ENCODE measurements at regions not wholly inside any gene's neighbourhood (a gene's known extent, or its start where the extent isn't known, plus 50 kb on each side); places are given as distances from the start of the nearest gene placed in this dataset.

GRCh38 chr3:159146392-159146791, 344.5 kb downstream of the MFSD1 start:
- no peak for ATAC-seq
- no peak overlapping the region for H3K4me2 ChIP-seq (ENCODE audit: insufficient read depth, low read length)
- no TSS peak for BruUV-seq (replicated peaks)

More at GRCh38 chr3:159146392-159146791, 344.5 kb downstream of the MFSD1 start:
- no peaks in the 10 kb centered on the region for H3K79me2 ChIP-seq (ENCODE audit: control insufficient read depth, insufficient read depth, low read length)
- H3K4me3 ChIP-seq = no peak overlapping the region
- TF ChIP-seq ZNF766 (CRISPR knock-in tag; conservative IDR thresholded peaks at IDR 0.05) (no peak), CREBBP (IDR thresholded peaks at IDR 0.05; ENCODE audit: low read depth, low read length) (no peak), SREBF1 (IDR thresholded peaks at IDR 0.05; ENCODE audit: borderline replicate concordance, low read depth, low read length) (no peak), OTX1 (CRISPR knock-in tag; IDR thresholded peaks at IDR 0.05) (no peak), STAT5A (IDR thresholded peaks at IDR 0.05; ENCODE audit: borderline replicate concordance, low read length) (no peak), KHSRP (IDR thresholded peaks at IDR 0.05) (no peak), NR2C2 (CRISPR knock-in tag; IDR thresholded peaks at IDR 0.05) (no peak), NR2C2 (tag; IDR thresholded peaks at IDR 0.05) (no peak), ZNF655 (CRISPR knock-in tag; IDR thresholded peaks at IDR 0.05) (no peak), ZEB2 (IDR thresholded peaks at IDR 0.05) (no peak), ZNF77 (CRISPR knock-in tag; IDR thresholded peaks at IDR 0.05) (no peak), ZBTB34 (CRISPR knock-in tag; IDR thresholded peaks at IDR 0.05) (no peak), ESRRA (IDR thresholded peaks at IDR 0.05; ENCODE audit: borderline replicate concordance, low read depth) (no peak), MAX (CRISPR knock-in tag; IDR thresholded peaks at IDR 0.05) (no peak), CTBP1 (IDR thresholded peaks at IDR 0.05; ENCODE audit: borderline replicate concordance) (no peak), ATF1 (CRISPR knock-in tag; IDR thresholded peaks at IDR 0.05) (no peak), ATF1 (tag; IDR thresholded peaks at IDR 0.05) (no peak), ZNF232 (CRISPR knock-in tag; IDR thresholded peaks at IDR 0.05) (no peak)
- no peak for FAIRE-seq
- H3K36me3 ChIP-seq (ENCODE audit: control insufficient read depth, insufficient read depth, low read length) = no peaks in the 10 kb centered on the region
- no peaks in the 10 kb centered on the region for H3K4me1 ChIP-seq (replicated peaks in 1 of 2; ENCODE audit: control insufficient read depth in 2 of 2, insufficient read depth in 2 of 2, low read length in 2 of 2)
- no peaks in the 10 kb centered on the region for H3K9me1 ChIP-seq (ENCODE audit: control insufficient read depth, insufficient read depth, low read length)
- H3K9me3 ChIP-seq (replicated peaks; ENCODE audit: control insufficient read depth, insufficient read depth, low read depth, low read length) = no peaks in the 10 kb centered on the region
- WGBS (ENCODE audit: insufficient coverage, low coverage, missing lambda C conversion rate) = 0% methylated on average over 3 of the region's 3 CpGs
- H4K20me1 ChIP-seq (replicated peaks; ENCODE audit: control insufficient read depth, insufficient read depth, low read length) = no peaks in the 10 kb centered on the region
- H3K9ac ChIP-seq (ENCODE audit: insufficient read depth in 1 of 2, low read depth in 2 of 2, low read length in 2 of 2) = no peak overlapping the region
- H3K27me3 ChIP-seq (ENCODE audit: control insufficient read depth in 2 of 2, insufficient read depth in 2 of 2, low read length in 2 of 2) = no peaks in the 10 kb centered on the region
- in situ Hi-C loops (cut with MboI) = no loop called here
- H2AFZ ChIP-seq (ENCODE audit: low read depth, low read length) = no peak overlapping the region
- no peak for DNase-seq (ENCODE audit: extremely low read depth in 1 of 4, low spot score in 3 of 4)
- H3K27ac ChIP-seq (ENCODE audit: extremely low read depth, low read depth, low read length) = no peak overlapping the region
- ChIA-PET CTCF (ENCODE audit: low intra/inter-chr PET ratio) (no interaction called here), POLR2A (no interaction called here)
- intact Hi-C loops (cut with micrococcal nuclease) = no loop called here
